Stomach (tissue), 8 donors: ENCODE measurements at regions not wholly inside any gene's neighbourhood (a gene's known extent, or its start where the extent isn't known, plus 50 kb on each side); places are given as distances from the start of the nearest gene placed in this dataset.

Experiments
- DNase-seq, 2 donors: peaks; one replicate each; pipeline versions ENCODE4 v3.0.0 to v3.0.0-alpha.2; 2013 to 2019
- H3K27ac ChIP-seq, 5 donors: fragments of 200-600 bp in 4 of 5; sonication (generic) in 4 of 5; one replicate each; pipeline ENCODE4 v1.5.1; 2013 to 2019; ENCODE audit warnings: mild to moderate bottlenecking in 1 of 5, moderate library complexity in 1 of 5
- H3K27me3 ChIP-seq, 3 donors: fragments of 200-600 bp; sonication (generic); one replicate each; pipeline ENCODE4 v1.5.1; 2017 to 2019; ENCODE audit warnings: mixed run types in 1 of 3
- H3K36me3 ChIP-seq, 4 donors: fragments of 200-600 bp; sonication (generic); 1 replicate in 3 of 4; 2 replicates in 1 of 4; pipeline ENCODE4 v1.5.1; 2016 to 2019
- H3K4me1 ChIP-seq, 4 donors: fragments of 200-600 bp; sonication (generic); one replicate each; pipeline ENCODE4 v1.5.1; 2016 to 2019
- H3K4me3 ChIP-seq, 4 donors: fragments of 200-600 bp; sonication (generic) in 3 of 4; one replicate each; pipeline ENCODE4 v1.5.1; 2016 to 2019; ENCODE audit warnings: mild to moderate bottlenecking in 1 of 4
- H3K9me3 ChIP-seq, 4 donors: fragments of 200-600 bp; sonication (generic); one replicate each; pipeline ENCODE4 v1.5.1; 2016 to 2019
- EP300 ChIP-seq: sonication (generic); formaldehyde crosslinking; IDR thresholded peaks from one replicate; pipeline ENCODE4 v1.6.1; 2017; ENCODE audit warnings: antibody characterized with exemption
- POLR2A ChIP-seq, 4 donors: fragments of 450-650 bp; IDR thresholded peaks; one replicate each; pipeline ENCODE4 v1.6.1; 2016; ENCODE audit warnings: antibody characterized with exemption in 4 of 4, control low read depth in 2 of 4, mild to moderate bottlenecking in 1 of 4, moderate library complexity in 1 of 4
- POLR2AphosphoS5 ChIP-seq, 3 donors: sonication (generic); formaldehyde crosslinking; IDR thresholded peaks; one replicate each; pipeline ENCODE4 v1.6.1; 2016; ENCODE audit warnings: antibody characterized with exemption in 3 of 3
- WGBS, 5 donors: extraction: QIAGEN DNeasy Blood & Tissue Kit in 3 of 5; methylation state at CpG; one replicate each; pipeline versions ENCODE4 v1.1.5 to v1.1.7; 2013 to 2018; 5-methylcytosine and 5-hydroxymethylcytosine counted together
- intact Hi-C: fragments of 100-400 bp; cut with DNase I; formaldehyde crosslinking; loops from one replicate; pipeline ENCODE4 v1.15.1; 2023; ENCODE audit warnings: low total_unique reads
- TF ChIP-seq, protein P1 (sequence below), 7 experiments: fragments of 450-650 bp in 4 of 7; fragments of 200-600 bp in 3 of 7; sonication (generic) in 3 of 7; IDR thresholded peaks; one replicate each; pipeline ENCODE4 v1.5.1; 2016 to 2019; ENCODE audit warnings: antibody characterized with exemption in 7 of 7, control low read depth in 2 of 7, mild to moderate bottlenecking in 1 of 7
- donor health status: healthy with polysubstance abuse.
- donor health status: Bipolar disorder and iron deficiency.
- donor health status: healthy.

DNA sequence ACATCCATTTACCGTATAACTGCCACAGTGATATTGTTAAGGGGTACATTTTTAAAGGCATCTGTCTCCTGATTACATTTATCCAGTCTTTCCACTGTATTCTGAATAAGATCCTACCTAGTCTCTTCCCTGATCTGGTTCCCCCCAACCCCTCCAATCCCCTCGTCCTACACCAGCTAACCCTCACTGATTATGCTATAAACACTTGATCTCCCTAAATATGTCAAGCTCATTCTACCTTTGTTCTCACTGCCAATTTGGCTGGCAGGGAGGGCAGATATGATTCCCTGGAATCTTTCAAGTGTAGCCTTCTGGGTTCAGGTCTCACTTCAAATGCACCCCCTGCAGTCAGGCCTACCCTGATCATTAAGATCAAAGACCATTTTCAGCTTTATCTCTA lies 1379.8 kb upstream of the MIR17HG start:
- WGBS, 5 donors = 60 to 81% (median 65%) methylated on average over 2 of the region's 2 CpGs
- no peak for DNase-seq
- TF ChIP-seq POLR2AphosphoS5 (IDR thresholded peaks at IDR 0.05) (no peak), EP300 (no peak), POLR2A (IDR thresholded peaks at IDR 0.05) (no peak)
- TF ChIP-seq, protein P1, sequence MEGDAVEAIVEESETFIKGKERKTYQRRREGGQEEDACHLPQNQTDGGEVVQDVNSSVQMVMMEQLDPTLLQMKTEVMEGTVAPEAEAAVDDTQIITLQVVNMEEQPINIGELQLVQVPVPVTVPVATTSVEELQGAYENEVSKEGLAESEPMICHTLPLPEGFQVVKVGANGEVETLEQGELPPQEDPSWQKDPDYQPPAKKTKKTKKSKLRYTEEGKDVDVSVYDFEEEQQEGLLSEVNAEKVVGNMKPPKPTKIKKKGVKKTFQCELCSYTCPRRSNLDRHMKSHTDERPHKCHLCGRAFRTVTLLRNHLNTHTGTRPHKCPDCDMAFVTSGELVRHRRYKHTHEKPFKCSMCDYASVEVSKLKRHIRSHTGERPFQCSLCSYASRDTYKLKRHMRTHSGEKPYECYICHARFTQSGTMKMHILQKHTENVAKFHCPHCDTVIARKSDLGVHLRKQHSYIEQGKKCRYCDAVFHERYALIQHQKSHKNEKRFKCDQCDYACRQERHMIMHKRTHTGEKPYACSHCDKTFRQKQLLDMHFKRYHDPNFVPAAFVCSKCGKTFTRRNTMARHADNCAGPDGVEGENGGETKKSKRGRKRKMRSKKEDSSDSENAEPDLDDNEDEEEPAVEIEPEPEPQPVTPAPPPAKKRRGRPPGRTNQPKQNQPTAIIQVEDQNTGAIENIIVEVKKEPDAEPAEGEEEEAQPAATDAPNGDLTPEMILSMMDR (IDR thresholded peaks at IDR 0.05) = no peak
- intact Hi-C loops = no loop called here
- H3K36me3 ChIP-seq = no peaks in the 10 kb centered on the region
- H3K4me1 ChIP-seq = no peaks in the 10 kb centered on the region
- H3K9me3 ChIP-seq = no peaks in the 10 kb centered on the region
- H3K4me3 ChIP-seq = no peak overlapping the region
- H3K27me3 ChIP-seq = no peaks in the 10 kb centered on the region
- H3K27ac ChIP-seq = no peak overlapping the region

DNA sequence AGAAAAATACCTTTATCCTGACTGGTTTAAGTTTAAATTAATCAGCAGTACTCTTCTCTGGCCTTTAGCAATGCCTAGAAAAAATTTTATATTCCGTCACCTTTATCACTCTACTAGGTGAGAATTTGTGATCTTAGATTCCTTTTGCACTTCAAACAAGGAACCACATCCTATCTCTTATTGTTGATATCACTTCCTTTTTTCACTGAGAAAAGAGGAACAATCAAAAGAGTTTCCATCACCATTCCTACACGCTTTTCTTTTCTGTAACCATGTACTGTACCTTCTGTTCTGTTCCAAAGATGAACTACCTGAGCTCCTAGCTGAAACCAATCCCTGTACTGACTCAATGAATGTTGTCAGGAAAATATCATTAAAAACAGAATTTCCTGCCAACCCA lies 1379.0 kb upstream of the MIR17HG start:
- no peak overlapping the region for H3K4me3 ChIP-seq
- 25 to 43% (median 30%) methylated on average over 2 of the region's 2 CpGs for WGBS, 5 donors
- no peak for TF ChIP-seq POLR2AphosphoS5 (IDR thresholded peaks at IDR 0.05)
- TF ChIP-seq POLR2A (IDR thresholded peaks at IDR 0.05) = no peak
- no peak for TF ChIP-seq EP300
- TF ChIP-seq, protein P1 (IDR thresholded peaks at IDR 0.05) = no peak

DNA sequence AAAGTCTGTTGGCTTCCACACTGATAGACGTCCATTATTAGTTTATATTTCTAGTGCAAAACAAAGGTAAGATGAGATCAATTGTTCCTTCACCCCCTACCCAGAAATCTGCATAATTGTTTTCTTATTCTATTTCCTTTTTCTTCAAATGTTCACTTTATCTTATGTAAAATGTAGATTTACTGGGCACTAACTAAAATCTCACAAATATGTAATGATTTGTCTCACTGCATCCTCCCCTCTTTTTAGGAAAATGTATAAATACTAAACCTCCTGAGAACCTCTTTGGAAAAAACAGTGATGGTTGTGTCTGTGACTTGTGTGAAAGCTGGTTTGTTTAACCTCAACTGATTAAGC lies 1377.2 kb upstream of the MIR17HG start:
- Histone ChIP-seq H3K27ac (no peak overlapping the region), H3K4me1 (no peaks in the 10 kb centered on the region), H3K27me3 (no peaks in the 10 kb centered on the region), H3K36me3 (no peaks in the 10 kb centered on the region), H3K4me3 (no peak overlapping the region), H3K9me3 (no peaks in the 10 kb centered on the region)
- DNase-seq = no peak
- intact Hi-C loops = no loop called here
- WGBS, 5 donors = 58 to 75% (median 71%) methylated on average over 1 of the region's 1 CpG
- TF ChIP-seq EP300 (no peak), POLR2AphosphoS5 (IDR thresholded peaks at IDR 0.05) (no peak)

More for the DNA sequence above, 1379.0 kb upstream of the MIR17HG start:
- Histone ChIP-seq H3K4me1 (no peaks in the 10 kb centered on the region), H3K27ac (no peak overlapping the region), H3K9me3 (no peaks in the 10 kb centered on the region), H3K36me3 (no peaks in the 10 kb centered on the region), H3K27me3 (no peaks in the 10 kb centered on the region)
- DNase-seq = no peak
- intact Hi-C loops = no loop called here

DNA sequence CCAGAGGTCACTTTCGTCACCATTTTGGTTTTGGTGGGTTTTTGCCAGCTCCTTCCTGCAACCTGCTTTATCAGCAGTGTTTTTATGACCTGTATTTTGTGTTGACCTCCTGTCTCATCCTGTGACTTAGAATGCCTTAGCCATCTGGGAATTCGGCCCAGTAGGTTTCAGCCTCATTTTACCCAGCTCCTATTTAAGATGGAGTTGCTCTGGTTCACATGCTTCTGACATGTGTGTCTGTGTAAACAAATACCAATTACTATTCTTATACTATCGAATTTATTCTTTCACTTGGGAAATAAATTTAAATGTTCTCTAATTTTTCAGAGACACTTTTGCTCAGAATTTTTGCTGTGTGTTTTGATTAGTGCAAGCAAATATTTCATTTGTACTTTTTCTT lies 1370.3 kb upstream of the MIR17HG start:
- Histone ChIP-seq H3K27me3 (no peaks in the 10 kb centered on the region), H3K27ac (no peak overlapping the region), H3K36me3 (no peaks in the 10 kb centered on the region), H3K4me1 (no peaks in the 10 kb centered on the region), H3K4me3 (no peak overlapping the region), H3K9me3 (no peaks in the 10 kb centered on the region)
- TF ChIP-seq EP300 (no peak), POLR2AphosphoS5 (IDR thresholded peaks at IDR 0.05) (no peak), POLR2A (IDR thresholded peaks at IDR 0.05) (no peak)
- TF ChIP-seq, protein P1 (IDR thresholded peaks at IDR 0.05) = no peak
- DNase-seq = no peak
- intact Hi-C loops = no loop called here
- 75 to 83% (median 79%) methylated on average over 3 of the region's 3 CpGs for WGBS, 5 donors

DNA sequence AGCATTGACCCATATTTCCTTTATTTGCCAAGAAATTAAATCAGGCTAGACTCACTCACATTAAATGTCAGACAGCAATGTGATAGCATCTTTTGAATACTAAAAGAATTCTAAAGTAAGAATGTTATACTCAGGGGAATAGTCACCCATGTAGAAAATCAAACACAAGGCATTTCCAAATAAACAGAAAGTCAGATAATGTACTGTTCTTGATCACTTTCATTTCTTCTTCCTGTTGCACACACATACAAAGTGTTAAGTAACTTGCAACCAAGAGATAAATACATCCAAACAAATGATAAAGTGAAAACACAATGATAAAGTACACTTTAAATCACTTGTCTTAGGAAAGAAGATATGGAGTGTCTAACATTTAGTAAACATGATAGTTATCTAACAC lies 1366.6 kb upstream of the MIR17HG start:
- H3K4me3 ChIP-seq = no peak overlapping the region
- intact Hi-C loops = no loop called here
- TF ChIP-seq POLR2AphosphoS5 (IDR thresholded peaks at IDR 0.05) = no peak
- no peak for TF ChIP-seq POLR2A (IDR thresholded peaks at IDR 0.05)
- no peak for TF ChIP-seq EP300
- TF ChIP-seq, protein P1 (IDR thresholded peaks at IDR 0.05) = no peak
- H3K36me3 ChIP-seq = no peaks in the 10 kb centered on the region
- H3K4me1 ChIP-seq = no peaks in the 10 kb centered on the region
- H3K27ac ChIP-seq = no peak overlapping the region
- H3K9me3 ChIP-seq = no peaks in the 10 kb centered on the region
- H3K27me3 ChIP-seq = no peaks in the 10 kb centered on the region
- no peak for DNase-seq
